ENCODE measurements at regions not wholly inside any gene's neighbourhood (a gene's known extent, or its start where the extent isn't known, plus 50 kb on each side); places are given as distances from the start of the nearest gene placed in this dataset.

DNA sequence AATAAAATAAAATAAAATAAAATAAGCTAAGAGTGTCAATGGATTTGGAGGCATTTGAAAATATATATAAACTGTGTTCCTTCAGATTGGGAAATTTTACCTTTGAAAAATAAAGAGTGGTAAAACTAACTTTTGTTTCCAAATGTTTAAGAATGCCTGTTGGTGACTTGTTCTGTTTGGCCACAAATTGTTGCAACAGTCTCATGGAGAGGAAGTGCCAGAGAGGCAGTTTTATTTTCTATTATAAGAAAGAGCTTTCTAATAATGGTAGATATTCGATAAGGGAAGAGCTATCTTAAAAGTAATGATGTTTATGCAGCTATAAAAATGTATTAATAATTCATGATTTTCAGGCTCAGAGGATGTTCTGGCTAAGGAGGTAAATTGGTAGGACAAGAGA is 68.8 kb upstream of the MDGA2 start:
- Histone ChIP-seq H3K4me3 (ENCODE audit: low read depth in 1 of 3, low read length in 3 of 3) (no peak overlapping the region), H3K27ac (ENCODE audit: low read depth in 1 of 2, low read length in 2 of 2) (no peak overlapping the region), H3K36me3 (ENCODE audit: control insufficient read depth in 4 of 4, insufficient read depth in 3 of 4, low read depth in 1 of 4, low read length in 3 of 4) (no peaks in the 10 kb centered on the region), H3K4me1 (ENCODE audit: control insufficient read depth in 4 of 4, insufficient read depth in 4 of 4, low read length in 3 of 4) (no peaks in the 10 kb centered on the region), H3K27me3 (ENCODE audit: control insufficient read depth in 4 of 4, insufficient read depth in 4 of 4, low read length in 3 of 4) (no peaks in the 10 kb centered on the region), H3K9ac (ENCODE audit: low read depth in 1 of 2, low read length in 2 of 2) (no peak overlapping the region), H3K9me3 (ENCODE audit: control insufficient read depth in 4 of 4, low read length in 3 of 4) (no peaks in the 10 kb centered on the region)
- DNase-seq (ENCODE audit: low spot score), result no peak
- 49% methylated on average over 1 of the region's 1 CpG for WGBS
- no peak for TF ChIP-seq SP1 (IDR thresholded peaks at IDR 0.05)
- no peak for TF ChIP-seq NR2F2 (IDR thresholded peaks at IDR 0.05)
- TF ChIP-seq JUND (IDR thresholded peaks at IDR 0.05), result no peak
- TF ChIP-seq TAF1 (conservative IDR thresholded peaks at IDR 0.05), result no peak
- TF ChIP-seq RXRA (IDR thresholded peaks at IDR 0.05), result no peak
- TF ChIP-seq HNF4G (IDR thresholded peaks at IDR 0.05), result no peak
- TF ChIP-seq RAD21 (IDR thresholded peaks at IDR 0.05), result no peak
- no peak for TF ChIP-seq FOXA1 (IDR thresholded peaks at IDR 0.05)
- no peak for TF ChIP-seq YY1 (IDR thresholded peaks at IDR 0.05)
- no peak for TF ChIP-seq ZBTB33 (IDR thresholded peaks at IDR 0.05)
- TF ChIP-seq, protein P1, sequence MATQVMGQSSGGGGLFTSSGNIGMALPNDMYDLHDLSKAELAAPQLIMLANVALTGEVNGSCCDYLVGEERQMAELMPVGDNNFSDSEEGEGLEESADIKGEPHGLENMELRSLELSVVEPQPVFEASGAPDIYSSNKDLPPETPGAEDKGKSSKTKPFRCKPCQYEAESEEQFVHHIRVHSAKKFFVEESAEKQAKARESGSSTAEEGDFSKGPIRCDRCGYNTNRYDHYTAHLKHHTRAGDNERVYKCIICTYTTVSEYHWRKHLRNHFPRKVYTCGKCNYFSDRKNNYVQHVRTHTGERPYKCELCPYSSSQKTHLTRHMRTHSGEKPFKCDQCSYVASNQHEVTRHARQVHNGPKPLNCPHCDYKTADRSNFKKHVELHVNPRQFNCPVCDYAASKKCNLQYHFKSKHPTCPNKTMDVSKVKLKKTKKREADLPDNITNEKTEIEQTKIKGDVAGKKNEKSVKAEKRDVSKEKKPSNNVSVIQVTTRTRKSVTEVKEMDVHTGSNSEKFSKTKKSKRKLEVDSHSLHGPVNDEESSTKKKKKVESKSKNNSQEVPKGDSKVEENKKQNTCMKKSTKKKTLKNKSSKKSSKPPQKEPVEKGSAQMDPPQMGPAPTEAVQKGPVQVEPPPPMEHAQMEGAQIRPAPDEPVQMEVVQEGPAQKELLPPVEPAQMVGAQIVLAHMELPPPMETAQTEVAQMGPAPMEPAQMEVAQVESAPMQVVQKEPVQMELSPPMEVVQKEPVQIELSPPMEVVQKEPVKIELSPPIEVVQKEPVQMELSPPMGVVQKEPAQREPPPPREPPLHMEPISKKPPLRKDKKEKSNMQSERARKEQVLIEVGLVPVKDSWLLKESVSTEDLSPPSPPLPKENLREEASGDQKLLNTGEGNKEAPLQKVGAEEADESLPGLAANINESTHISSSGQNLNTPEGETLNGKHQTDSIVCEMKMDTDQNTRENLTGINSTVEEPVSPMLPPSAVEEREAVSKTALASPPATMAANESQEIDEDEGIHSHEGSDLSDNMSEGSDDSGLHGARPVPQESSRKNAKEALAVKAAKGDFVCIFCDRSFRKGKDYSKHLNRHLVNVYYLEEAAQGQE (IDR thresholded peaks at IDR 0.05), result no peak

DNA sequence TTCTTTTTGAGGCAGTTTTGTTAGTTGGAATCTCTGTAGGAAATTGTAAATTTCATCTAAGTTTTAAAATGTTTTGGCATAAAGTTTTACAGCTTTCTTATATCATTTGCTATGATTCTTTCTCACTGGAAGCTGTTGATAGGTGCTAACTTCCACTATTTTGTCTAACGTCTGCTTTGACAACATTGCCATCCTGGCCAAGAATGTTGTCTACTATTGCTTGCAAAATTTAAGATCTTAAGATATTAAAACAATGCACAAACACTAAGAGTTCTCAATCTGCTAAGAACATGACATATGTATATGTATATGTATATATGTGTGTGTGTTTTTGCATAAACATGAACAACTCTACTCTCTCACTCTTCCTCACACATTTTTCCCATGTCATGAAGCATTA is 64.1 kb upstream of the MDGA2 start:
- 68% methylated on average over 1 of the region's 1 CpG for WGBS
- TF ChIP-seq TAF1 (conservative IDR thresholded peaks at IDR 0.05) (no peak), SP1 (IDR thresholded peaks at IDR 0.05) (no peak), YY1 (IDR thresholded peaks at IDR 0.05) (no peak)
- TF ChIP-seq, protein P2, sequence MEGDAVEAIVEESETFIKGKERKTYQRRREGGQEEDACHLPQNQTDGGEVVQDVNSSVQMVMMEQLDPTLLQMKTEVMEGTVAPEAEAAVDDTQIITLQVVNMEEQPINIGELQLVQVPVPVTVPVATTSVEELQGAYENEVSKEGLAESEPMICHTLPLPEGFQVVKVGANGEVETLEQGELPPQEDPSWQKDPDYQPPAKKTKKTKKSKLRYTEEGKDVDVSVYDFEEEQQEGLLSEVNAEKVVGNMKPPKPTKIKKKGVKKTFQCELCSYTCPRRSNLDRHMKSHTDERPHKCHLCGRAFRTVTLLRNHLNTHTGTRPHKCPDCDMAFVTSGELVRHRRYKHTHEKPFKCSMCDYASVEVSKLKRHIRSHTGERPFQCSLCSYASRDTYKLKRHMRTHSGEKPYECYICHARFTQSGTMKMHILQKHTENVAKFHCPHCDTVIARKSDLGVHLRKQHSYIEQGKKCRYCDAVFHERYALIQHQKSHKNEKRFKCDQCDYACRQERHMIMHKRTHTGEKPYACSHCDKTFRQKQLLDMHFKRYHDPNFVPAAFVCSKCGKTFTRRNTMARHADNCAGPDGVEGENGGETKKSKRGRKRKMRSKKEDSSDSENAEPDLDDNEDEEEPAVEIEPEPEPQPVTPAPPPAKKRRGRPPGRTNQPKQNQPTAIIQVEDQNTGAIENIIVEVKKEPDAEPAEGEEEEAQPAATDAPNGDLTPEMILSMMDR (IDR thresholded peaks at IDR 0.05; ENCODE audit: low read depth, low read length, missing input control), result no peak

GRCh38 chr14:47730296-47730695 is 54.9 kb upstream of the MDGA2 start:
- no peak for DNase-seq (ENCODE audit: low spot score)
- H3K4me3 ChIP-seq (ENCODE audit: low read depth in 1 of 3, low read length in 3 of 3), result no peak overlapping the region
- H3K9ac ChIP-seq (ENCODE audit: low read depth in 1 of 2, low read length in 2 of 2), result no peak overlapping the region
- no peaks in the 10 kb centered on the region for H3K27me3 ChIP-seq (ENCODE audit: control insufficient read depth in 4 of 4, insufficient read depth in 4 of 4, low read length in 3 of 4)
- H3K27ac ChIP-seq (ENCODE audit: low read depth in 1 of 2, low read length in 2 of 2), result no peak overlapping the region
- no peaks in the 10 kb centered on the region for H3K9me3 ChIP-seq (ENCODE audit: control insufficient read depth in 4 of 4, low read length in 3 of 4)
- no peaks in the 10 kb centered on the region for H3K36me3 ChIP-seq (ENCODE audit: control insufficient read depth in 4 of 4, insufficient read depth in 3 of 4, low read depth in 1 of 4, low read length in 3 of 4)
- H3K4me1 ChIP-seq (ENCODE audit: control insufficient read depth in 4 of 4, insufficient read depth in 4 of 4, low read length in 3 of 4), result no peaks in the 10 kb centered on the region
- WGBS, result 69% methylated on average over 3 of the region's 3 CpGs
- TF ChIP-seq HNF4G (IDR thresholded peaks at IDR 0.05), result no peak
- TF ChIP-seq, protein P2 (IDR thresholded peaks at IDR 0.05; ENCODE audit: low read depth, low read length, missing input control), result no peak
- no peak for TF ChIP-seq EGR1 (IDR thresholded peaks at IDR 0.05; ENCODE audit: low read depth in 2 of 2)
- TF ChIP-seq HNF4A (conservative IDR thresholded peaks at IDR 0.05), result no peak
- TF ChIP-seq ZBTB33 (IDR thresholded peaks at IDR 0.05), result no peak
- no peak for TF ChIP-seq SP1 (IDR thresholded peaks at IDR 0.05)
- TF ChIP-seq YY1 (IDR thresholded peaks at IDR 0.05), result no peak
- TF ChIP-seq RXRA (IDR thresholded peaks at IDR 0.05), result no peak
- no peak for TF ChIP-seq NR2F2 (IDR thresholded peaks at IDR 0.05)
- TF ChIP-seq, protein P3, sequence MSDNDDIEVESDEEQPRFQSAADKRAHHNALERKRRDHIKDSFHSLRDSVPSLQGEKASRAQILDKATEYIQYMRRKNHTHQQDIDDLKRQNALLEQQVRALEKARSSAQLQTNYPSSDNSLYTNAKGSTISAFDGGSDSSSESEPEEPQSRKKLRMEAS (IDR thresholded peaks at IDR 0.05), result no peak
- TF ChIP-seq RAD21 (IDR thresholded peaks at IDR 0.05), result no peak
- TF ChIP-seq TAF1 (conservative IDR thresholded peaks at IDR 0.05), result no peak
- TF ChIP-seq FOXA2 (IDR thresholded peaks at IDR 0.05), result no peak

More for the DNA sequence above, 64.1 kb upstream of the MDGA2 start:
- Histone ChIP-seq H3K27ac (ENCODE audit: low read depth in 1 of 2, low read length in 2 of 2) (no peak overlapping the region), H3K9me3 (ENCODE audit: control insufficient read depth in 4 of 4, low read length in 3 of 4) (no peaks in the 10 kb centered on the region), H3K9ac (ENCODE audit: low read depth in 1 of 2, low read length in 2 of 2) (no peak overlapping the region), H3K4me1 (ENCODE audit: control insufficient read depth in 4 of 4, insufficient read depth in 4 of 4, low read length in 3 of 4) (no peaks in the 10 kb centered on the region), H3K27me3 (ENCODE audit: control insufficient read depth in 4 of 4, insufficient read depth in 4 of 4, low read length in 3 of 4) (no peaks in the 10 kb centered on the region), H3K4me3 (ENCODE audit: low read depth in 1 of 3, low read length in 3 of 3) (no peak overlapping the region), H3K36me3 (ENCODE audit: control insufficient read depth in 4 of 4, insufficient read depth in 3 of 4, low read depth in 1 of 4, low read length in 3 of 4) (no peaks in the 10 kb centered on the region)
- DNase-seq (ENCODE audit: low spot score), result no peak
